Fibroblast of the aortic adventitia (primary cell): ENCODE measurements at regions not wholly inside any gene's neighbourhood (a gene's known extent, or its start where the extent isn't known, plus 50 kb on each side); places are given as distances from the start of the nearest gene placed in this dataset.

Experiments used
- DNase-seq: peaks from one replicate; pipeline ENCODE4 v3.0.0-alpha.2; 2010; ENCODE audit warnings: low read depth
- H3K4me3 ChIP-seq: 2 replicates; pipeline ENCODE4 v1.5.1; 2011; ENCODE audit warnings: low read depth, mild to moderate bottlenecking, control low read depth, low read length, moderate library complexity
- TF ChIP-seq, protein P1 (sequence below): IDR thresholded peaks from 2 replicates; pipeline ENCODE4 v1.5.1; 2011; ENCODE audit warnings: mild to moderate bottlenecking, low read length, control low read depth, inconsistent platforms; ENCODE audit not compliant: insufficient read depth

GRCh38 chr10:120336306-120336910, 120.6 kb upstream of the PLPP4 start:
- no peak overlapping the region for H3K4me3 ChIP-seq
- DNase-seq, result no peak
- TF ChIP-seq, protein P1, sequence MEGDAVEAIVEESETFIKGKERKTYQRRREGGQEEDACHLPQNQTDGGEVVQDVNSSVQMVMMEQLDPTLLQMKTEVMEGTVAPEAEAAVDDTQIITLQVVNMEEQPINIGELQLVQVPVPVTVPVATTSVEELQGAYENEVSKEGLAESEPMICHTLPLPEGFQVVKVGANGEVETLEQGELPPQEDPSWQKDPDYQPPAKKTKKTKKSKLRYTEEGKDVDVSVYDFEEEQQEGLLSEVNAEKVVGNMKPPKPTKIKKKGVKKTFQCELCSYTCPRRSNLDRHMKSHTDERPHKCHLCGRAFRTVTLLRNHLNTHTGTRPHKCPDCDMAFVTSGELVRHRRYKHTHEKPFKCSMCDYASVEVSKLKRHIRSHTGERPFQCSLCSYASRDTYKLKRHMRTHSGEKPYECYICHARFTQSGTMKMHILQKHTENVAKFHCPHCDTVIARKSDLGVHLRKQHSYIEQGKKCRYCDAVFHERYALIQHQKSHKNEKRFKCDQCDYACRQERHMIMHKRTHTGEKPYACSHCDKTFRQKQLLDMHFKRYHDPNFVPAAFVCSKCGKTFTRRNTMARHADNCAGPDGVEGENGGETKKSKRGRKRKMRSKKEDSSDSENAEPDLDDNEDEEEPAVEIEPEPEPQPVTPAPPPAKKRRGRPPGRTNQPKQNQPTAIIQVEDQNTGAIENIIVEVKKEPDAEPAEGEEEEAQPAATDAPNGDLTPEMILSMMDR, result no peak

- H3K4me3 ChIP-seq, result no peak overlapping the region
- TF ChIP-seq, protein P1, result peak; percentile 73
- DNase-seq, result peak; percentile 42
Observed at GRCh38 chr10:120336911-120337540, 120.0 kb upstream of the PLPP4 start.

GRCh38 chr10:120342115-120342714, 114.8 kb upstream of the PLPP4 start:
- TF ChIP-seq, protein P1, result no peak
- no peak overlapping the region for H3K4me3 ChIP-seq
- DNase-seq, result no peak

GRCh38 chr10:120345186-120345585, 111.8 kb upstream of the PLPP4 start:
- no peak overlapping the region for H3K4me3 ChIP-seq
- no peak for DNase-seq
- TF ChIP-seq, protein P1, result no peak

DNA sequence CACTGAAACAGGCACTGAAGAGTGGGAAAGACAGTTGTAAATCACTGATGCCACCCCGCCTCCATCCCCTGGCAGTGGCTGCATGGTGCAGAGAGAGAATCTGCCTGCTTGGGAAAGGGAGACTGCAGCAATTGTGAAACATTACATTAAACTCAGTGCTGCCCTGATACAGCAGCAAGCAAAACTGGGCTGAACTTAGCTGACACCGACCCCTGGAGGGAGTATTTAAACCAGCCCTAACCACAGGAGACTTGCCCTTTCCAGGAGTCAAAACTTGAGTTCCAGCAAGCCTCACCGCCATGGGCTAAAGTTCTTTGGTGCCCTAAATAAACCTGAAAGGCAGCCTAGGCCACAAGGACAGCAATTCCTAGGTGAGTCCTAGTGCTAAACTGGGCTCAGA, 109.4 kb upstream of the PLPP4 start:
- H3K4me3 ChIP-seq, result no peak overlapping the region
- TF ChIP-seq, protein P1, result no peak
- no peak for DNase-seq

DNA sequence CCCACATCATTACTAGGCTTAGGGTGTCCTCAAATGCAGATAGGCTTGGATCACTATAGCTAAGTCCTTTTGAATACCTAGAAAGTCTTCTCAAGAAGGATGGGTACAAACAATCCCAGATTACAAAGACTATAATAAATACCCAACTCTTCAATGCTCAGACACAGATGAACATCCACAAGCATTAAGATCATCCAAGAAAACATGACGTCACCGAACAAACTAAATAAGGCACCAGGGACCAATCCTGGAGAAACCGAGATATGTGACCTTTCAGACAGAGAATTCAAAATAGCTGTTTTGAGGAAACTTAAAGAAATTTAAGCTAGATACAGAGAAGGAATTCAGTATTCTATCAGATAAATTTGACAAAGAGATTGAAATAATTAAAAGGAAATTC, 108.0 kb upstream of the PLPP4 start:
- TF ChIP-seq, protein P1, result no peak

More for the DNA sequence above, 108.0 kb upstream of the PLPP4 start:
- no peak overlapping the region for H3K4me3 ChIP-seq
- no peak for DNase-seq
